ENCODE measurements at regions not wholly inside any gene's neighbourhood (a gene's known extent, or its start where the extent isn't known, plus 50 kb on each side); places are given as distances from the start of the nearest gene placed in this dataset. TPM values are rescaled to one million over a fixed set of nuclear protein-coding genes. Genes with fewer than 3 reads are reported as not detected.
A peak's percentile ranks its signal among the peaks of the same experiment; 100 is the strongest.

- Histone ChIP-seq H3K4me2 (no peak overlapping the region), H3K27ac (no peak overlapping the region), H2AFZ (no peak overlapping the region), H3K4me3 (no peak overlapping the region), H3K27me3 (no peaks in the 10 kb centered on the region), H3K79me2 (no peaks in the 10 kb centered on the region), H3K36me3 (replicated peaks; ENCODE audit: insufficient read depth, low read depth) (no peaks in the 10 kb centered on the region), H3K9me3 (ENCODE audit: low read depth) (peaks cover 5% of the 10 kb centered on the region), H4K20me1 (ENCODE audit: insufficient read depth, poor library complexity, severe bottlenecking) (no peaks in the 10 kb centered on the region), H3K9me2 (replicated peaks; ENCODE audit: insufficient read depth) (no peaks in the 10 kb centered on the region), H3K4me1 (ENCODE audit: insufficient read depth) (peaks cover 4% of the 10 kb centered on the region)
- WGBS (ENCODE audit: low lambda C conversion rate, missing lambda C conversion rate) = 81% methylated on average over 1 of the region's 1 CpG
- peak; percentile 38 for DNase-seq (ENCODE audit: low spot score)
- TF ChIP-seq EZH2 (IDR thresholded peaks at IDR 0.05; ENCODE audit: borderline replicate concordance) = no peak
- TF ChIP-seq, protein P1, sequence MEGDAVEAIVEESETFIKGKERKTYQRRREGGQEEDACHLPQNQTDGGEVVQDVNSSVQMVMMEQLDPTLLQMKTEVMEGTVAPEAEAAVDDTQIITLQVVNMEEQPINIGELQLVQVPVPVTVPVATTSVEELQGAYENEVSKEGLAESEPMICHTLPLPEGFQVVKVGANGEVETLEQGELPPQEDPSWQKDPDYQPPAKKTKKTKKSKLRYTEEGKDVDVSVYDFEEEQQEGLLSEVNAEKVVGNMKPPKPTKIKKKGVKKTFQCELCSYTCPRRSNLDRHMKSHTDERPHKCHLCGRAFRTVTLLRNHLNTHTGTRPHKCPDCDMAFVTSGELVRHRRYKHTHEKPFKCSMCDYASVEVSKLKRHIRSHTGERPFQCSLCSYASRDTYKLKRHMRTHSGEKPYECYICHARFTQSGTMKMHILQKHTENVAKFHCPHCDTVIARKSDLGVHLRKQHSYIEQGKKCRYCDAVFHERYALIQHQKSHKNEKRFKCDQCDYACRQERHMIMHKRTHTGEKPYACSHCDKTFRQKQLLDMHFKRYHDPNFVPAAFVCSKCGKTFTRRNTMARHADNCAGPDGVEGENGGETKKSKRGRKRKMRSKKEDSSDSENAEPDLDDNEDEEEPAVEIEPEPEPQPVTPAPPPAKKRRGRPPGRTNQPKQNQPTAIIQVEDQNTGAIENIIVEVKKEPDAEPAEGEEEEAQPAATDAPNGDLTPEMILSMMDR (IDR thresholded peaks at IDR 0.05; ENCODE audit: poor library complexity) = no peak
- no peak for TF ChIP-seq EZH2phosphoT487 (IDR thresholded peaks at IDR 0.05; ENCODE audit: low read depth, severe bottlenecking, unreplicated experiment)
These were observed 68.7 kb upstream of the ATP10A start for GRCh38 chr15:25931851-25932250.

GRCh38 chr15:25930931-25931330, 67.8 kb upstream of the ATP10A start:
- Histone ChIP-seq H3K79me2 (no peaks in the 10 kb centered on the region), H4K20me1 (ENCODE audit: insufficient read depth, poor library complexity, severe bottlenecking) (no peaks in the 10 kb centered on the region), H3K9me2 (replicated peaks; ENCODE audit: insufficient read depth) (no peaks in the 10 kb centered on the region), H3K4me3 (no peak overlapping the region), H3K9me3 (ENCODE audit: low read depth) (peaks cover 5% of the 10 kb centered on the region), H3K36me3 (replicated peaks; ENCODE audit: insufficient read depth, low read depth) (no peaks in the 10 kb centered on the region), H2AFZ (no peak overlapping the region), H3K4me1 (ENCODE audit: insufficient read depth) (peaks cover 4% of the 10 kb centered on the region), H3K4me2 (no peak overlapping the region), H3K27ac (no peak overlapping the region), H3K27me3 (no peaks in the 10 kb centered on the region)
- no peak for TF ChIP-seq EZH2 (IDR thresholded peaks at IDR 0.05; ENCODE audit: borderline replicate concordance)
- no peak for TF ChIP-seq EZH2phosphoT487 (IDR thresholded peaks at IDR 0.05; ENCODE audit: low read depth, severe bottlenecking, unreplicated experiment)
- TF ChIP-seq, protein P1 (IDR thresholded peaks at IDR 0.05; ENCODE audit: poor library complexity) = no peak
- no peak for DNase-seq (ENCODE audit: low spot score)
- WGBS (ENCODE audit: low lambda C conversion rate, missing lambda C conversion rate) = 64% methylated on average over 2 of the region's 2 CpGs

Small RNA genes lying in the stretch of these regions (small RNA-seq; reads per million reads assigned to genes)
- not detected for gene RF00554

All from hepatocyte (in vitro differentiated cells).